ENCODE measurements at regions not wholly inside any gene's neighbourhood (a gene's known extent, or its start where the extent isn't known, plus 50 kb on each side); places are given as distances from the start of the nearest gene placed in this dataset.
A peak's percentile ranks its signal among the peaks of the same experiment; 100 is the strongest.
"Not testable (repeated sequence)": the region's sequence is repeated elsewhere in the genome, so short reads cannot be mapped to it uniquely, and the experiment has no call there.

- DNase-seq = no peak
Measured at GRCh38 chr6:51001399-51001798, 182.7 kb downstream of the TFAP2B start.

GRCh38 chr6:51004380-51004779 lies 185.7 kb downstream of the TFAP2B start:
- DNase-seq = no peak

- no peak for DNase-seq
Measured at GRCh38 chr6:51005779-51006178, 187.1 kb downstream of the TFAP2B start.

- DNase-seq = no peak
Measured at GRCh38 chr6:51007237-51007636, 188.6 kb downstream of the TFAP2B start.

- DNase-seq = not testable (repeated sequence)
Measured at GRCh38 chr6:51008693-51009092, 190.0 kb downstream of the TFAP2B start.

- DNase-seq = no peak
Measured at GRCh38 chr6:51013376-51013775, 194.7 kb downstream of the TFAP2B start.

- no peak for DNase-seq
Measured at GRCh38 chr6:51015394-51015793, 196.7 kb downstream of the TFAP2B start.

- no peak for DNase-seq
Measured at GRCh38 chr6:51016489-51016888, 197.8 kb downstream of the TFAP2B start.

GRCh38 chr6:51019806-51020205 lies 201.1 kb downstream of the TFAP2B start:
- no peak for DNase-seq

GRCh38 chr6:51021171-51021570 lies 202.5 kb downstream of the TFAP2B start:
- no peak for DNase-seq

- no peak for DNase-seq
Measured at GRCh38 chr6:51024126-51024525, 205.5 kb downstream of the TFAP2B start.

- no peak for DNase-seq
Measured at GRCh38 chr6:51025082-51025777, 206.6 kb downstream of the TFAP2B start.

- DNase-seq = no peak
Measured at GRCh38 chr6:51027283-51028065, 208.8 kb downstream of the TFAP2B start.

GRCh38 chr6:51028276-51028675 lies 209.6 kb downstream of the TFAP2B start:
- no peak for DNase-seq

GRCh38 chr6:51029561-51029960 lies 210.9 kb downstream of the TFAP2B start:
- no peak for DNase-seq

GRCh38 chr6:51045548-51045947 lies 226.9 kb downstream of the TFAP2B start:
- DNase-seq = peak; percentile 58

- peak; percentile 97 for DNase-seq
Measured at GRCh38 chr6:51049288-51049982, 230.8 kb downstream of the TFAP2B start.

GRCh38 chr6:51049983-51050877 lies 231.6 kb downstream of the TFAP2B start:
- peak; percentile 97 for DNase-seq

GRCh38 chr6:51052716-51053115 lies 234.0 kb downstream of the TFAP2B start:
- DNase-seq = not testable (repeated sequence)

- DNase-seq = not testable (repeated sequence)
Measured at GRCh38 chr6:51055316-51055715, 236.6 kb downstream of the TFAP2B start.

- no peak for DNase-seq
Measured at GRCh38 chr6:51057296-51057695, 238.6 kb downstream of the TFAP2B start.

GRCh38 chr6:51060262-51060762 lies 241.6 kb downstream of the TFAP2B start:
- DNase-seq = no peak

Data from NCI-H187 treated with DMSO at 0.1 percent for 48 hours (cell line).